NCI-H82 treated with DMSO at 0.1 percent for 48 hours (cell line): ENCODE measurements at regions not wholly inside any gene's neighbourhood (a gene's known extent, or its start where the extent isn't known, plus 50 kb on each side); places are given as distances from the start of the nearest gene placed in this dataset.

Source experiments
- DNase-seq: peaks from one replicate; lab custom pipeline; 2025; ENCODE audit not compliant: unreplicated experiment; lab: John Stamatoyannopoulos, UW

- no peak for DNase-seq
Measured at GRCh38 chr21:16606271-16606670, 876.5 kb downstream of the USP25 start.

DNA sequence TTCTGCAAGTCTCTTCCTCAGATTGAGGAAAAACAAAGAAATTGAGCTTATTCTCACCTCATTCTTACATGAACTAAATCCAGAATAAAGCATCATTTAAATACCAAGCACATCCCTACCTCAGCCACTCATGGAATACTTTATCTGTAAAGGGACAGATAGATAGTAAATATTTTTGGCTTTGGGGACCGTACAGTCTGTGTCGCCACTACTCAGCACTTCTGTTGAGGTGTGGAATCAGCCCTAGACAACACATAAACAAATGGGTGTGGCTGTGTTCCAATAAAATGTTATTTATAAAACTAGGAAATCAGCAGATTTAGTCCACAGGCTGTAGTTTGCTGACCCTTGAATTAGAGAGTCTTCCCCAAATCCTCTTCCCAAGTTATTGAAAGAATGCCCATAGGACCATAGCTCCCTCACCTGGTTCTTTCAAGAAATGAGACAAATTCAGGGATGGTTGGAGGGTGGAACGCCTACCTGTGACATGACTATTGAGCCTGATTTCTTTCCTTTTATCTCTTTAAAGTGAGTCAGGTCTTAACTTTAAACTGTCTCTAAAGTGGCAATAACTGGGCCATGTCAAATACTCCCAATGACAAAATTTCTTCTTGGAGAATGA, 878.5 kb downstream of the USP25 start:
- DNase-seq, result no peak

DNA sequence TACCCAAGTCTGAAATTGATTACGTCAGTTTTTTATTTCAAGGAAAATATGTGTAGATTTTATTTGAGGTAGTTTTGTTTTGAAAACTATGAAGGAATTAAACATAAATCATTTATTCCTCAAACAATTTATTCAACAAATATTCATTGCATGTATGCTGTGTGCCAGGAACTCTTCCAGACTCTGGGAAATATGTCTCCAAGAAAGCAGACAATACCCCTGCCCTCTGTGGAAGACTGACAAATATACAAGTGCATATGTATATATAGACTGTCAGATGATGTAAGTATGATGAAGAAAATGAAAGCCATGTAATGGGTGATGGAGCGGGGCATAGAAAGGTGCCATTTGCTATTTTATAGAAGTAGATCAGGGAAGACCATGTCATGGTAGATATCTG, 889.5 kb downstream of the USP25 start:
- DNase-seq, result no peak

GRCh38 chr21:16620786-16621320, 891.1 kb downstream of the USP25 start:
- DNase-seq, result no peak

- no peak for DNase-seq
Measured at GRCh38 chr21:16624479-16625118, 888.2 kb upstream of the CXADR start.

DNA sequence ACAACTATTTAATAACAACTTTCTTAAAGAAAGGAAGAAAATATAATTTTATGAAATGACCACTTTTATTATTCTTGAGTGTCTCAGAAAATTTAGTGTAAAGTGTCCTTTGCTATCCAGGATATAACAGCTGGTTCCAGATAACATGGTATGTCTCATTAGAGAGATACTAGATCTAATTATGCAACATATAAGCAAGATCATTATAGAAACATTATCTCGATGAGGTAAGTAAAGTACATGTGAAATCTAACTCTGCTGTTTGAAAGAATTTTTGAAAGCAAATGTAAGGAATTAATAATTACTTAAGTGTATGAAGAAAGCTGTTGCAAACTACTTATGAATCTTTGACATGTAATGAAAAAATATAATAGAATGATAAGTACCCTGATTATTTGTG, 887.4 kb upstream of the CXADR start:
- DNase-seq, result no peak

DNA sequence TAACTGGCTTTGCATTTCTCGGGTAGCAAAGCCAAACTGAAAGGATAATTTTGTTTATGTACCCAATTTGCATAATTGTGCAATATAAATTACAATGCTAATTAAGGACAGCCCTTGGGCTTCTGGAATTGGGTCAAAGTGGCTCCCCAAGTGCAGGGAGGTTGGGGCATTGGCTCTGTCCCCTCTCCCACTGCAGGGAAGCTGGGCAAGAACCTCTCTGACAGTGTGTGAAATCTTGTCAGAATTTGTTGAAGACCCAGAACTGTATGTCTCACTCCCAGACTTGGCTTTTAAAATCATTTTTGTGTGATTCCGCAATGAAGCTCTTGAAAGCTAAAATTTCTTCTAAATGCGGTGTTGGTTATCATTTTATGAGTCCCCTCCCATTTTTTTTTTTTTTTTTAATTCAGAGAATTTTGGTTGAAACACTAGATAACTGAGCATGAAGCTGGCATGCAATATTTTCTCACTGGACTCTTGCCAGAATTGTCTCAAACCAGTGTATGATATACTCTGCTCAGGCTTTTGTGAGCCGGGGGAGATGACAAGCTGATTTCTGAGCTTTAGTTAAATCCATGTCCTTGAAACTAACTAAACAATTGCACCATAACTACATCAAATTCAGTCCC, 878.9 kb upstream of the CXADR start:
- DNase-seq, result no peak

DNA sequence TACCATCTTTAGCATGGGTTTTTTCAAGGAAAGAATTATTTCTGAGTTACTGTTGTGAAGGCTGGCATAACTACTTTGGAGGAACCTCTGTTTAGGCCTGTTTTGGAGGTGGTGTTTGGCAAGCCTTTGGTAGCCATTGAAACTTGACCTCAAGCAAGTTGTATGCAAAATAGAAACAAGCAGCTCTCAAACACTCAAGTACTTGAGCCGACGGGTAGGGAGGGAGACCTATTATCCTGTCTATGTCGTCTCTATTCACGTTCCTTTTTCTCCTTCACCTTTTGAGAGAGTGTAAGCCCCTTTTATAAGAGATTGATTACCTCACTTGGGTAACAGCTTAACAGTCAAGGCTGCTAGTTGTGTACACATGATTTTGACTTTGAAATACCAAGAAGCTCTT, 878.3 kb upstream of the CXADR start:
- no peak for DNase-seq

DNA sequence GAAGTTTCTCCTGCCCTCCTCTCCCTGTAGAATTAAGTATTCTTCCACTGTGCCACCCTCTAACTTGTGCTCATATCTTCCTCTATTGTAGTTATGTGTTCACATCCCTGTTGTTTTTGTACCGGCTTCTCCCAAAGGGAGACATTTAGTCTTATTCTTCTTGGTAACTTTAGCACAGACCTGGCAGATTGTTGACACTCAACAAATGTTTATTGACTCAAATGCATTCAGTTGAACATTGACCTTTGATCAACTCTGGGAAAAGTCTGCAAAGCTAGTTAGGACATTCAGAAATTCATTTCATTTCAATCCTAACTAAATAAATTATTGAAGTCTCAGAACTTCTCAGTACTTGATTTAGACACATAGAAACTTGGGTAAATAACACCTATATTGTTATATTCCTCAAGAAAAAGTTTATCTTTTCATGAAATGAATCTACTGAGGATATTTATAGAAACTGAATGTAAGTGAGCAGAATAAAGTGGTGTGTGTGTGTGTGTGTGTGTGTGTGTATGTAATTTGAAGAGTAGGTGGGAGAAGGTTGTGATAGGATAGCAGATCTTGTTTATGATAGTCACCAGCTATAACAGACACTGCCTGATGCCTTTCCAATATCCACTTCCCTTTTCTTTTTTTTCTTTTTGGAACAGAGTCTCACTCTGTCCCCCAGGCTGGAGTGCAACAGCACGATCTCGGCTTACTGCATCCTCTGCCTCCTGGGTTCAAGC, 872.4 kb upstream of the CXADR start:
- DNase-seq, result no peak

GRCh38 chr21:16642353-16642752, 870.5 kb upstream of the CXADR start:
- DNase-seq, result no peak

DNA sequence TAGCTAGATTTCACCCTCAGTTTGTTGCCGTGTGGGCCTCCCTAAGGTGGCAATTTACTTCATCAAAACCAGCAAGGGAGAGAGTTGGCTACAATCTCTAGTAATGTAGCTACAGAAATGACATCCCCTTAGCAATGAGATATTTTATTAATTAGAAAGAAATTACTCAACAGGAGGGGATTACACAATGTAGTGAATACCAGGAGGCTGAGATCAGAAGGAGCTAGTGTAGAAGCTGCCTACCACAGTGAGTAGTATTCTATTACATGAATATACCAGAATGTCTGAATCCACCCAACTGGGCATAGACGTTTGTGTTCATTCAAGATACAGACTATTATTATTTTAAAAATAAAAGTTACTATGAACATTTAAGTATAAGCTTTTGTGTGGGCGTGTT, 868.2 kb upstream of the CXADR start:
- no peak for DNase-seq

GRCh38 chr21:16650714-16651366, 862.0 kb upstream of the CXADR start:
- no peak for DNase-seq

DNA sequence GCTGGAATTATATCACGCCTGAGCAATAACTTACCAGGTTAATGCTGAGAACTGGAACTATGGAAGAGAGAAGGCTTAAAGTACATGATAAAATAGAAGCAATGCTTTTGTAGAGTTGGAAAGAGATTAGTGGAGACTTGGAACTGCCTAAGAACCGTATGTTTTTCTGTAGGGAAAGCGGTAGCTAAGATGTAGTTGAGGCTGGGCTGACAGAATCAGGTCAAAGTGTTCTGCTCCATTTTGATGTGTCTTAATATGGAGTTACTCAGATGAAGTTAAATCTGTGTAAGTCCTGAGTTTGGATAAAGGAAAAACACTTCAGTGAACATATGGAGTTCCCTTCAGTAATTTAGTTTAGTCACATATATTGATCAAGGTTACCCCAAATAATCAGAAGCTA, 860.9 kb upstream of the CXADR start:
- DNase-seq, result no peak

DNA sequence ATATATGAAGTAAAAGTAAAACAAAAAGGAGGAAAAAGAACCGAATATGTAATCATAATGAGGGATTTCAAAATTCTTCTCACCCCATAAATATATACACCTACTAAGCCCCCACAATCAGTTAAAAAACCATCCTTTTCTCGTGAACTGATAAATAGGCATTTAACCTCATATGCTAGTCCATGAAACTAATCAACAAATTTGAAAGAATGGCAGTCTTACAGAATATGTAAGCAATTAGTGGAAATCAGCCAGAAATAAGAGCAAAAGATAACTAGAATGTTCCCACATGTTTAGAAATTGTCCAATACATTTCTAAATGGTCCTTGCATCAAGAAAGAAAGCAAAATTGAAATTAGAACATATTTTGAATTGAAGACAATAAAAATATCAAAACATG, 849.4 kb upstream of the CXADR start:
- DNase-seq, result no peak

- no peak for DNase-seq
Measured at GRCh38 chr21:16667395-16667794, 845.4 kb upstream of the CXADR start.

DNA sequence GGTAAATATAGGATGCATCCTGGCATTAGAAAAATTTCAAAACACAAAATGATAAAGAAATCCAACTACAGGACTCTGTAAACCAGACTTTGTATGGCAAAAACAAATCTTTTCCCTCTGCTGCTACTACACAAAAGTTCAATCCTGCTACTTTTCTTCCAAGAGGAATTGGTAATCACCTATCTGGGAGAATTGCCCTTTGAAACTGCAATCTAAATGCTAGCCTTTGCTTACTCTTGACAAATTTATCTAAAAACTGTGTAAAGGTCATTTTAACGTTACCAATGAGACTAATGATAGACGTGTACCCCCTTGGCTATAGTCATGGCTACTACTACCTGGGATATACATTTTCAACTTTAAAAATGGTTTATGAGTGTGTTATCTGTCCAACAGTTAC, 837.9 kb upstream of the CXADR start:
- DNase-seq, result no peak

- DNase-seq, result no peak
Measured at GRCh38 chr21:16676391-16676790, 836.5 kb upstream of the CXADR start.

DNA sequence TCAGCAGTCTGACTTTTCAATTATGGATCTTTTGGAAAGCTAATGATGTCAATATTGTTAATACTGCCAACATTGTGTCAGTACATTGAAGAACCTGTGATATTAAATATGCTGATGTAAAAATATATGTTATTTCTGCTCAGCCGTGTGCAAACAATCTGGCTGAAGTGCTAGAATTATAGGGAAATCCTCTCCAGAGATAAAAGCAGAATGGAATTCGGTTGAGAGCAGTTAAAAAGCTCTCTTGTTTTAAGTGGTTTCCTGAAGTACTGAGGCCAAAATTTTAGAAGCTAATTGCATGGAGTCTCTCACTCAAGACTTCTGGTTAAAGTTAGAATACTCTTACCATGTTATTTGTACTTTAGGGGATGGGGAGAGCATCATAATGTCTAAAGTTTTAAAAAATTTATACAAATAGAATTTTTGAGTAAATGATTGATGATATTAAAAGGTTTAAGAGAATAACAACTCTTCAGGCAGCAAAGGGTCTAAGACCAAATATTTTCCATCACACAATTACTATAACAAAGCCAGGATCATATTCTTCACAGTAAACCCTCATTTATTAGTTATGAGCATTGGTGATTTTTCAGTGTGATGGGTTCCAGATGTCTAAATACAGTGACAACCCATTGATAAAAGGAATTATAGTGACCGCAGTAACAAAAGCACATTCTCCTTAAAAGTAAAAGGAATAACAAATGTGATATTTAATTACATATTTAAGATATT, 834.2 kb upstream of the CXADR start:
- DNase-seq, result no peak

- no peak for DNase-seq
Measured at GRCh38 chr21:16695074-16695473, 817.8 kb upstream of the CXADR start.

- DNase-seq, result no peak
Measured at GRCh38 chr21:16707274-16707673, 805.6 kb upstream of the CXADR start.
